ENCODE measurements at regions not wholly inside any gene's neighbourhood (a gene's known extent, or its start where the extent isn't known, plus 50 kb on each side); places are given as distances from the start of the nearest gene placed in this dataset.
"Not testable (repeated sequence)": the region's sequence is repeated elsewhere in the genome, so short reads cannot be mapped to it uniquely, and the experiment has no call there.

DNA sequence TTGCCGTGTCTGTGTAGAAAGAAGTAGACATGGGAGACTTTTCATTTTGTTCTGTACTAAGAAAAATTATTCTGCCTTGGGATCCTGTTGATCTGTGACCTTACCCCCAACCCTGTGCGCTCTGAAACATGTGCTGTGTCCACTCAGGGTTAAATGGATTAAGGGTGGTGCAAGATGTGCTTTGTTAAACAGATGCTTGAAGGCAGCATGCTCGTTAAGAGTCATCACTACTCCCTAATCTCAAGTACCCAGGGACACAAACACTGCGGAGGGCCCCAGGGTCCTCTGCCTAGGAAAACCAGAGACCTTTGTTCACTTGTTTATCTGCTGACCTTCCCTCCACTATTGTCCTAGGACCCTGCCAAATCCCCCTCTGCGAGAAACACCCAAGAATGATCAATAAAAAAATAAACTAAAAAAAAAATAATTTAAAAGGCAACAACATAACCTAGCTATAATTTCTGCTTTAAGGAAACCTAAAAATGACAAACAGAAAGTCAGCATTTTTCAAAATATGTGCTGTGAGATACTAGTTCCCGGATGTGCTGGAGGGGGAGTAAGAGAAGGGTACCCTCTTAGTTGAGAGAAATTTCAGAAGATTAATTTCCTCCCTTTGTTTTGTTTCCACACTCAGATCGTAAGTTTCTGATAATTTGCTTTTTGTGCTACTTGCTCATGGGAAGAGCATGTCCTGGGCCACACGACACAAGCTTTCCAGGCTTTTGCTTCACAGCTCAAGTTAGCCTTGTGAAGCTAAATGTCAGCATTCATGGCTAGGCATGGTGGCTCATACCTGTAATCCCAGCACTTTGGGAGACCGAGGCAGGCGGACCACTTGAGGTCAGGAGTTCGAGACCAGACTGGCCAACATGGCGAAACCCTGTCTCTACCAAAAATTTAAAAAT lies 64.7 kb upstream of the CAPRIN1 start:
- not testable (repeated sequence) for H3K9ac ChIP-seq (ENCODE audit: low read length); H3K36me3 ChIP-seq (ENCODE audit: insufficient read depth, low read length); H3K4me1 ChIP-seq (ENCODE audit: insufficient read depth, low read length); H3K9me3 ChIP-seq (ENCODE audit: low read length); H3K4me3 ChIP-seq (ENCODE audit: low read depth in 1 of 2, low read length in 2 of 2); H3K27ac ChIP-seq (ENCODE audit: low read depth, low read length); H3K27me3 ChIP-seq (ENCODE audit: control insufficient read depth in 1 of 2, insufficient read depth in 2 of 2, low read length in 2 of 2)

DNA sequence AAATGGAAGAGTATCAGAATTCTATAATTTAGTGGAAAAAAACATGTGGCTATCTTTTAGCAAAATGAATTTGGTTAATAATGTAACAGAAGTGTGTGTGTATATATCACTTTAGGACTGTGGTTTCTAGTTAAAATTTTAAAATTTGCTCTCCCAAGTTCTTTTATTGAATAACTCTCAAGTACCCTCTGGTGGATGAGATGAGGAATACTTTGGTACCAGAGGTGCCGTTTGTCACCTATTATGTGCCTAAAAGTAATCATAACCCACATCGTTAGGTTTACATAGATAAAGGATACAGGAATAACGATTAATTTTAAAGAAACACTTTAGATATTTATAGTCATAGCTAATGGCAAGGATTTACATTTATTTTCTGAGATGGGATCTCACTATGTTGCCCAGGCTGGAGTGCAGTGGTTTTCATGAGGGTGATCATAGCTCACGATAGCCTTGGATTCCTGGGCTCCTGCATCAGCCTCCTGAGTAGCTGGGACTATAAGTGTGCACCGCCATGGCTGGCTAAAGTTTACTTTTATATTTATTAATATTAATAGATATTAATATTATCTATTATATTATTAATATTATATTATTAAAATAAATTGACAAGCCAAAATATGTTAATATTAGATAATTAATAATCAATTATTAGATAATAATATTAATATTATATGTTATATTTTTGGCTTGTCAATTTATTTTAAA lies 66.7 kb upstream of the CAPRIN1 start:
- Histone ChIP-seq H3K9me3 (ENCODE audit: low read length) (no peaks in the 10 kb centered on the region), H3K4me3 (ENCODE audit: low read depth in 1 of 2, low read length in 2 of 2) (no peak overlapping the region), H3K9ac (ENCODE audit: low read length) (no peak overlapping the region), H3K27me3 (ENCODE audit: control insufficient read depth in 1 of 2, insufficient read depth in 2 of 2, low read length in 2 of 2) (no peaks in the 10 kb centered on the region), H3K4me1 (ENCODE audit: insufficient read depth, low read length) (no peaks in the 10 kb centered on the region), H3K27ac (ENCODE audit: low read depth, low read length) (no peak overlapping the region), H3K36me3 (ENCODE audit: insufficient read depth, low read length) (no peaks in the 10 kb centered on the region)

DNA sequence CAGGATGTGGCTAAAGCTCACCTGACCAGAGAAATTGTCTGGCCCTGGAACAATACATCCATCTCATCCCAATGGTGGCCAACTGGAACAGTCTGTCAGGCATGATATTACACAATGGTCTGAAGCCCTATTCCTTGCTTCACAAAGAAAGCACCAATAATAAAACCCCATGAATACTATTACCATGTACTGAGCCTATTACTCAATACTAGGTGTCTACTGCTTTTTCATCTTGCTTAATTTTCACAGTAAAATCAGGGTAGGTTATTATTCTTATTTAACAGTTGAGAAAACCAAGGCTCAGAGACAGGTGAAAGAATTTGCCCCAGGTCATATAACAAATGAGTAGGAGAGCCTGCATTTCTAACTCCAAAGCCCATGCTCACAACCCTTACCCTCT lies 68.9 kb upstream of the CAPRIN1 start:
- no peak overlapping the region for H3K4me3 ChIP-seq (ENCODE audit: low read depth in 1 of 2, low read length in 2 of 2)
- no peaks in the 10 kb centered on the region for H3K9me3 ChIP-seq (ENCODE audit: low read length)
- no peaks in the 10 kb centered on the region for H3K36me3 ChIP-seq (ENCODE audit: insufficient read depth, low read length)
- no peak overlapping the region for H3K27ac ChIP-seq (ENCODE audit: low read depth, low read length)
- H3K27me3 ChIP-seq (ENCODE audit: control insufficient read depth in 1 of 2, insufficient read depth in 2 of 2, low read length in 2 of 2): no peaks in the 10 kb centered on the region
- no peak overlapping the region for H3K9ac ChIP-seq (ENCODE audit: low read length)
- H3K4me1 ChIP-seq (ENCODE audit: insufficient read depth, low read length): no peaks in the 10 kb centered on the region

DNA sequence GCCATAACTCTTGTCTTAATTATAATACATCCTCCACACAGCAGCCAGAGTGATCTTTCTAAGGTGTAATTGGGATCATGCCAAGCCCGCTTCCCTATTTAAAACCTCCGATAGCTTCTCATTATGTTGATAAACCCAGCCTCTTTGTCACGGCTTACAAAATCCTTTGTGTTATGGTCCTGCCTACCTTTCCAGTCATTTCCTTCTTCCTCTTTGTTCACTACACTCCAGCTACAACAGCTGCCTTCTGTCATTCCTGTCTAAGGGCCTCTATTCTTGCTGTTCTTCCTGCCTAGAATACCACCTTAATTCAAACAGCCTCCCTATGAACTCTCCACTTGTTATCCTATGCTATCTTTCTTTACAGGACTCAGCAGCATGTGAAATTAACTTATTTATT lies 70.6 kb upstream of the CAPRIN1 start:
- Histone ChIP-seq H3K9ac (ENCODE audit: low read length) (no peak overlapping the region), H3K27ac (ENCODE audit: low read depth, low read length) (no peak overlapping the region), H3K9me3 (ENCODE audit: low read length) (no peaks in the 10 kb centered on the region), H3K36me3 (ENCODE audit: insufficient read depth, low read length) (no peaks in the 10 kb centered on the region), H3K4me3 (ENCODE audit: low read depth in 1 of 2, low read length in 2 of 2) (no peak overlapping the region), H3K4me1 (ENCODE audit: insufficient read depth, low read length) (no peaks in the 10 kb centered on the region), H3K27me3 (ENCODE audit: control insufficient read depth in 1 of 2, insufficient read depth in 2 of 2, low read length in 2 of 2) (no peaks in the 10 kb centered on the region)

DNA sequence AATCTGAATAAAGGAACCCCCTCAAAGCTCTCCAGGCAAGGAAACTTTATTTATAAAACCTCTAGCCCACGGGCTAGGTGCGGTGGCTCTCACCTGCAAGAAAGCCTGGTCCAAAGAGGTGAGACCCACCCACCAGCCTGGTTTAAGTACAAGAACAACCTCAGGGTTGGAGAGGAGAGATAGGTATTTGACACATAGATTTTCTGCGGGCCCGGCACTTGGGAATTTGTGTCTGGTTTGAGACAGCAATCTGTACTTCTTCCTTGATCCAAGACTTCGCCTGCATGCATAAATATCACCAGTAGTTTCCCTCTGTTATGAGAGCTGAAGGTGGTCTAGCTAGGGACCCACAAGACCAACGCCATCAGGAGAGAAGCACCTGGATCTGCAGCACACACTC lies 73.2 kb upstream of the CAPRIN1 start:
- no peaks in the 10 kb centered on the region for H3K27me3 ChIP-seq (ENCODE audit: control insufficient read depth in 1 of 2, insufficient read depth in 2 of 2, low read length in 2 of 2)
- no peaks in the 10 kb centered on the region for H3K36me3 ChIP-seq (ENCODE audit: insufficient read depth, low read length)
- no peak overlapping the region for H3K9ac ChIP-seq (ENCODE audit: low read length)
- H3K4me1 ChIP-seq (ENCODE audit: insufficient read depth, low read length): no peaks in the 10 kb centered on the region
- H3K27ac ChIP-seq (ENCODE audit: low read depth, low read length): no peak overlapping the region
- H3K4me3 ChIP-seq (ENCODE audit: low read depth in 1 of 2, low read length in 2 of 2): no peak overlapping the region
- no peaks in the 10 kb centered on the region for H3K9me3 ChIP-seq (ENCODE audit: low read length)

DNA sequence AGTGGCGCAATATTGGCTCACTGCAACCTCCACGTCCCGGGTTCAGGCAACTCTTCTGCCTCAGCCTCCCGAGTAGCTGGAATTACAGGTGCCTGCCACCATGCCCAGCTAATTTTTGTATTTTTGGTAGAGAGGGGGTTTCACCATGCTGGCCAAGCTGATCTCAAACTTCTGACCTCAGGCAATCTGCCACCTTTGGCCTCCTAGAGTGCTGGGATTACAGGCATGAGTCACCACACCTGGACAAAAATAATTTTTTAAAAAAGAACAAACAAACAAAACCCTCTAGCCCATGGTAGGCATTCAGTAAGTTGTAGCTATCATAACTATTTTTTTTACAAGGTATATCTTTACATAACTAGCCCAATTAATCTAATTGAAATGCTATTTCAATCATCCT lies 73.9 kb upstream of the CAPRIN1 start:
- Histone ChIP-seq H3K4me1 (ENCODE audit: insufficient read depth, low read length) (no peaks in the 10 kb centered on the region), H3K36me3 (ENCODE audit: insufficient read depth, low read length) (no peaks in the 10 kb centered on the region), H3K4me3 (ENCODE audit: low read depth in 1 of 2, low read length in 2 of 2) (no peak overlapping the region), H3K27me3 (ENCODE audit: control insufficient read depth in 1 of 2, insufficient read depth in 2 of 2, low read length in 2 of 2) (no peaks in the 10 kb centered on the region), H3K9me3 (ENCODE audit: low read length) (no peaks in the 10 kb centered on the region), H3K9ac (ENCODE audit: low read length) (no peak overlapping the region), H3K27ac (ENCODE audit: low read depth, low read length) (no peak overlapping the region)

DNA sequence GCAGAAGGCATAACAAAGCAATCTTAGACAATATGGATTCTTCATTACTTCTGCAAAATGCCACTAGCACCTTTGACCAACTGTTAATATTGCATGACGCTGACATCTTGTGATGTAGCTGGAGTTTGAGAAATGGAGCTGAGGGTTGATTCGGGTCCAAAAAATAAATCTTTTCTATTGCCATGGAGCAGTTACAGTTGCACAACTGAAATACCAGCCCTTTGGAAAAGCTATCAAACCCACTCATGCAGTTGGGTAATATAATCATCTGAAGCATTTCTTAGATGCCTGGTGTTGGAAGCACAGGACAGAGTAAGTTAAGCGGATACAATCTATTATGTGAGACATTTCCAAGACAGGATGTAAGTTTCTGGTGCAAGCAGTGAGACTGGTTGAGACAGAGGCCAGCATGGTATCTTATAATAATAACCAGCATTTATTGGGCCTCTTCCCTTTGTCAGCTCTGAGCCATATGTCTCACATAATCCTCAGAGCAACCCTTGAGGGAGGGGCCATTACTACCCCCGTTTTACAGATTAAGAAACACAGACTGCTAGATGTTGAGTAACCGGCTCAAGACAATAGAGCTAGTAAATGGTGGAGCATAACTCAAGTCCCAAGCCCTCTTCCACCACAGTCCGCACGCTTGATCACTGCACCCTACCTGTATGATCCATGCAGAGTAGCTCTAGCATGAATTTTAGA lies 74.9 kb upstream of the CAPRIN1 start:
- H3K9me3 ChIP-seq (ENCODE audit: low read length): no peaks in the 10 kb centered on the region
- no peaks in the 10 kb centered on the region for H3K27me3 ChIP-seq (ENCODE audit: control insufficient read depth in 1 of 2, insufficient read depth in 2 of 2, low read length in 2 of 2)
- no peak overlapping the region for H3K9ac ChIP-seq (ENCODE audit: low read length)
- H3K27ac ChIP-seq (ENCODE audit: low read depth, low read length): no peak overlapping the region
- no peaks in the 10 kb centered on the region for H3K4me1 ChIP-seq (ENCODE audit: insufficient read depth, low read length)
- no peaks in the 10 kb centered on the region for H3K36me3 ChIP-seq (ENCODE audit: insufficient read depth, low read length)
- H3K4me3 ChIP-seq (ENCODE audit: low read depth in 1 of 2, low read length in 2 of 2): no peak overlapping the region

DNA sequence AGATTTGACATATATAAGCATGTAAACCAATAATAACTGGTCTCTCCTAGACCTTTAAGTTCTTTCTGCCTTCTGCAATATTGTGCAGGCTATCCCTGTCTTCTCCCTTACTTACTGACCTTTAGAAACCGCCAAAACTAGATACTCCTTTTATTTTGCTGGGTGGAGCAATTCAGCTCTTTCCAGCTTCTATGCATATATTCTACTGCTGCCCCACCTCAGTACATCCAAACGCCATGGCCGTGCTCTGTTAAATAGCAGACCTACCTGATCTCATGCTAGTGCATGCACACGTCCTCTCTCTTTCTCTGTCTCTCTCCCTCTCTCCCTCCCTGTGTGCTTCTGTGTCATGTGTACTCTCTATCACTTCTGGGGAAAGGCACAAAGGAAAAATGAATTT lies 76.7 kb upstream of the CAPRIN1 start:
- no peak overlapping the region for H3K27ac ChIP-seq (ENCODE audit: low read depth, low read length)
- no peaks in the 10 kb centered on the region for H3K4me1 ChIP-seq (ENCODE audit: insufficient read depth, low read length)
- no peak overlapping the region for H3K9ac ChIP-seq (ENCODE audit: low read length)
- H3K36me3 ChIP-seq (ENCODE audit: insufficient read depth, low read length): no peaks in the 10 kb centered on the region
- H3K27me3 ChIP-seq (ENCODE audit: control insufficient read depth in 1 of 2, insufficient read depth in 2 of 2, low read length in 2 of 2): no peaks in the 10 kb centered on the region
- H3K4me3 ChIP-seq (ENCODE audit: low read depth in 1 of 2, low read length in 2 of 2): no peak overlapping the region
- no peaks in the 10 kb centered on the region for H3K9me3 ChIP-seq (ENCODE audit: low read length)

DNA sequence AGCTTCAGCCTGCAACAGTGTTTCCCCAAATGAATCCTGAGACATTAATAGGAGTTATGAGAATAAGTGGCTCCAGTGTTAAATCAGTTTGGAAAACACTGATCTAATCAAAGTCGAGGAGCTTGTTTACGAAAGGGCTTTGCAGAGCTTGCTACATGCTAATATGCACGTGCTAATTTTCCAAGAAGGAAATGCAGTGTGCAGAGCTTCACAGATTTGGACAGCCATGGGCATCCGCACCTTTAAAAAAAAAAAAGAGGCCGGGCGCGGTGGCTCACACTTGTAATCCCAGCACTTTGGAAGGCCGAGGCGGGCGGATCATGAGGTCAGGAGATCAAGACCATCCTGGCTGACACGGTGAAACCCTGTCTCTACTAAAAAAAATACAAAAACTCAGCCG lies 79.7 kb upstream of the LMO2 start:
- H3K27me3 ChIP-seq (ENCODE audit: control insufficient read depth in 1 of 2, insufficient read depth in 2 of 2, low read length in 2 of 2); H3K9me3 ChIP-seq (ENCODE audit: low read length); H3K27ac ChIP-seq (ENCODE audit: low read depth, low read length); H3K4me1 ChIP-seq (ENCODE audit: insufficient read depth, low read length); H3K4me3 ChIP-seq (ENCODE audit: low read depth in 1 of 2, low read length in 2 of 2); H3K36me3 ChIP-seq (ENCODE audit: insufficient read depth, low read length); H3K9ac ChIP-seq (ENCODE audit: low read length): not testable (repeated sequence)

DNA sequence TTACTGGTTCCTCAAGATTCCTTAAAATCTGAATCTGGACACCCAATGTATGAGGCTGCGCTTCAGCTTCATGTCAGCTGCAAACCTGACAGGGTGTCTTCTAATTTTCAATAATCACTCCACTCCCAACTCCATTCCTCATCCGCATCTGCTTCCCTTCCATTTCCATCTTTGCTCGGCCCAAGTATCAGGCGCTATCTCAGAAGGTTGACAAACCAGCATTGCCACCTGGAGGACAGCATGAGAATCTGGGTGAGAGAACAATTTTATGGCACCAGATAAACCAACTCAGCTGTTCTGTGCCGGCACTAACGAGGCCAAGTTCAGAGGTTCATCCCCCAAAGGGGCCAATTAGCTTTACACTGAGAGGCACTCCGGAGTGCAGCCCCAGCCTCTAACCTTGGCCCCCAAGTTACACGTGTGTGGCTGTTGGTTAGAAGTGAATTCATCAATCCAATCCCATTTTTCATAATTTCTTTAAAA lies 79.1 kb upstream of the LMO2 start:
- no peaks in the 10 kb centered on the region for H3K9me3 ChIP-seq (ENCODE audit: low read length)
- H3K9ac ChIP-seq (ENCODE audit: low read length): no peak overlapping the region
- H3K27me3 ChIP-seq (ENCODE audit: control insufficient read depth in 1 of 2, insufficient read depth in 2 of 2, low read length in 2 of 2): no peaks in the 10 kb centered on the region

DNA sequence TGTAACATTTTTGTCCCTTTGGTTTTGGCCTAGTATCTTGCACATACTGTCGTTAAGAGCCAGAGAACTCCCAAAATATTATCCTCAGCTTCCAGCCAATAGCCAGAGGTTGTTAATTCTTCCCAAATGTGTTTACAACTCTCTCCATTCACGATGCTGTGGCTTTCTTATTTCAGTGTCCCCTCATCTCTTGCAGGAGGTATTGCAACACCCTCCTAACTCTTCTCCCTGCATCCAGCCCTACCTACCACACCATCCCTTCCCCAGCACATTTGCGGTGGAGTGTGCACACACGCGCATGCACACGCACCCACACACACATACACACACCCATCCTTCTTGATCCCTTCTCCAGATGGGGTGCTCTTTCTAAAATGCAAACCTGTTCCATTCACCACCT lies 75.6 kb upstream of the LMO2 start:
- Histone ChIP-seq H3K9me3 (ENCODE audit: low read length) (no peaks in the 10 kb centered on the region), H3K4me3 (ENCODE audit: low read depth in 1 of 2, low read length in 2 of 2) (no peak overlapping the region), H3K27me3 (ENCODE audit: control insufficient read depth in 1 of 2, insufficient read depth in 2 of 2, low read length in 2 of 2) (no peaks in the 10 kb centered on the region), H3K27ac (ENCODE audit: low read depth, low read length) (no peak overlapping the region), H3K4me1 (ENCODE audit: insufficient read depth, low read length) (no peaks in the 10 kb centered on the region), H3K36me3 (ENCODE audit: insufficient read depth, low read length) (no peaks in the 10 kb centered on the region), H3K9ac (ENCODE audit: low read length) (no peak overlapping the region)

More for the DNA sequence above, 79.1 kb upstream of the LMO2 start:
- Histone ChIP-seq H3K36me3 (ENCODE audit: insufficient read depth, low read length) (no peaks in the 10 kb centered on the region), H3K4me3 (ENCODE audit: low read depth in 1 of 2, low read length in 2 of 2) (no peak overlapping the region), H3K4me1 (ENCODE audit: insufficient read depth, low read length) (no peaks in the 10 kb centered on the region), H3K27ac (ENCODE audit: low read depth, low read length) (no peak overlapping the region)
